HCT116 (cell line): ENCODE measurements at regions not wholly inside any gene's neighbourhood (a gene's known extent, or its start where the extent isn't known, plus 50 kb on each side); places are given as distances from the start of the nearest gene placed in this dataset.

Experiments
- ATAC-seq: fragments of 200-7000 bp; cut with Tn5 transposase; 2 replicates; pipeline ENCODE4 v1.9.1; 2020; ENCODE audit warnings: mild to moderate bottlenecking, moderate library complexity
- BruUV-seq: library from RNA; stranded (reverse); fragments of 400-500 nt; replicated peaks from 2 replicates; lab custom pipeline; 2021; lab: Mats Ljungman, UMichigan
- CTCF ChIA-PET: fragments of 300-600 bp; sonication (Branson Sonifier 250); formaldehyde crosslinking; loops from one replicate; lab custom pipeline; 2021; ENCODE audit warnings: antibody characterized with exemption; lab: Charles Lee
- POLR2A ChIA-PET: fragments of 300-600, 350-600 bp; sonication (Branson Sonifier 250); formaldehyde crosslinking; loops from one replicate; lab custom pipeline; 2021; ENCODE audit warnings: antibody characterized with exemption; lab: Charles Lee
- RAD21 ChIA-PET, 2 experiments: fragments of 300-600 bp; sonication (Branson Sonifier 250); formaldehyde crosslinking; loops; one replicate each; lab custom pipeline; 2023; ENCODE audit warnings: low total read pairs in 2 of 2; ENCODE audit not compliant: uncharacterized antibody in 2 of 2, unreplicated experiment in 2 of 2, low non-redundant PET in 1 of 2; lab: Charles Lee
- DNase-seq: peaks from one replicate; pipeline ENCODE4 v3.0.0-alpha.2; 2010; ENCODE audit warnings: low read depth, low spot score
- H2AFZ ChIP-seq: fragments of 200-600 bp; shearing (Covaris generic), sonication (generic); 2 replicates; pipeline ENCODE4 v1.6.1; 2017; ENCODE audit warnings: low read depth, mixed run types, mixed read lengths, antibody characterized with exemption, low read length; ENCODE audit not compliant: poor library complexity, severe bottlenecking
- H3K27ac ChIP-seq: 2 replicates; pipeline ENCODE4 v1.5.1; 2012; ENCODE audit warnings: low read depth, low read length
- H3K27me3 ChIP-seq: fragments of 200-600 bp; sonication (generic); 2 replicates; pipeline ENCODE4 v1.6.1; 2016; ENCODE audit warnings: mixed run types, low read length, mixed read lengths; ENCODE audit not compliant: insufficient read depth
- H3K36me3 ChIP-seq, 2 experiments: fragments of 200-500 bp in 1 of 2; fragments of 200-600 bp in 1 of 2; sonication (Bioruptor generic) in 1 of 2; sonication (generic) in 1 of 2; 2 replicates each; pipeline versions ENCODE4 v1.5.1 to v1.6.1; 2014 to 2016; ENCODE audit warnings: low read length in 2 of 2, inconsistent platforms in 1 of 2, mixed read lengths in 1 of 2, mixed run types in 1 of 2; ENCODE audit not compliant: insufficient read depth in 2 of 2, control insufficient read depth in 1 of 2
- H3K4me1 ChIP-seq, 2 experiments: fragments of 200-600 bp in 1 of 2; sonication (generic) in 1 of 2; 2 replicates each; pipeline versions ENCODE4 v1.5.1 to v1.6.1; 2012 to 2017; ENCODE audit warnings: low read length in 2 of 2, inconsistent platforms in 1 of 2, mild to moderate bottlenecking in 1 of 2, mixed read lengths in 1 of 2, mixed run types in 1 of 2, moderate library complexity in 1 of 2; ENCODE audit not compliant: insufficient read depth in 2 of 2, control insufficient read depth in 1 of 2
- H3K4me2 ChIP-seq: fragments of 200-600 bp; sonication (generic); 2 replicates; pipeline ENCODE4 v1.6.1; 2017; ENCODE audit warnings: mixed run types, low read length, mixed read lengths
- H3K4me3 ChIP-seq, 2 experiments: fragments of 200-600 bp in 1 of 2; sonication (generic) in 1 of 2; replicated peaks in 1 of 2; 2 replicates each; pipeline ENCODE4 v1.5.1; 2011 to 2016; ENCODE audit warnings: low read length in 2 of 2, control low read depth in 1 of 2, low read depth in 1 of 2, mild to moderate bottlenecking in 1 of 2, mixed read lengths in 1 of 2, mixed run types in 1 of 2
- H3K79me2 ChIP-seq: fragments of 200-600 bp; sonication (generic); 2 replicates; pipeline ENCODE4 v1.6.1; 2017; ENCODE audit warnings: mild to moderate bottlenecking, mixed run types, low read length, moderate library complexity, mixed read lengths; ENCODE audit not compliant: insufficient read depth
- H3K9ac ChIP-seq: fragments of 200-600 bp; sonication (generic); 2 replicates; pipeline ENCODE4 v1.6.1; 2016; ENCODE audit warnings: low read length, mixed read lengths
- H3K9me2 ChIP-seq: fragments of 200-600 bp; sonication (generic), shearing (Covaris generic); 2 replicates; pipeline ENCODE4 v1.6.1; 2017; ENCODE audit warnings: mixed run types, mild to moderate bottlenecking, moderate library complexity; ENCODE audit not compliant: insufficient read depth
- H3K9me3 ChIP-seq, 2 experiments: fragments of 200-500 bp in 1 of 2; fragments of 200-600 bp in 1 of 2; sonication (Bioruptor generic) in 1 of 2; sonication (generic) in 1 of 2; 2 replicates each; pipeline ENCODE4 v1.6.1; 2014 to 2017; ENCODE audit warnings: low read length in 2 of 2, mixed read lengths in 2 of 2, inconsistent platforms in 1 of 2, low read depth in 1 of 2, mild to moderate bottlenecking in 1 of 2, mixed run types in 1 of 2, moderate library complexity in 1 of 2; ENCODE audit not compliant: control insufficient read depth in 1 of 2, insufficient read depth in 1 of 2
- H4K20me1 ChIP-seq: fragments of 200-600 bp; sonication (generic), shearing (Covaris generic); 2 replicates; pipeline ENCODE4 v1.6.1; 2017; ENCODE audit warnings: mixed run types, mild to moderate bottlenecking, moderate library complexity; ENCODE audit not compliant: insufficient read depth
- ATF3 ChIP-seq: IDR thresholded peaks from 2 replicates; pipeline ENCODE4 v1.6.1; 2012
- CBX3 ChIP-seq: IDR thresholded peaks from 2 replicates; pipeline ENCODE4 v1.6.1; 2012; ENCODE audit warnings: low read depth
- EGR1 ChIP-seq: IDR thresholded peaks from 2 replicates; pipeline ENCODE4 v1.6.1; 2012; ENCODE audit warnings: low read depth
- ELF1 ChIP-seq: IDR thresholded peaks from 2 replicates; pipeline ENCODE4 v1.6.1; 2012; ENCODE audit warnings: low read depth, borderline replicate concordance
- EZH2 ChIP-seq: fragments of 200-600 bp; sonication (generic); IDR thresholded peaks from 2 replicates; pipeline ENCODE4 v1.6.1; 2017; ENCODE audit warnings: antibody characterized with exemption, mixed run types
- FOSL1 ChIP-seq: IDR thresholded peaks from 2 replicates; pipeline ENCODE4 v1.6.1; 2012; ENCODE audit warnings: low read depth
- JUND ChIP-seq: IDR thresholded peaks from 2 replicates; pipeline ENCODE4 v1.6.1; 2012
- POLR2A ChIP-seq: IDR thresholded peaks from 2 replicates; pipeline ENCODE4 v1.7.0; 2011; ENCODE audit warnings: borderline replicate concordance; ENCODE audit not compliant: insufficient read depth, insufficient read length; ENCODE audit errors: extremely low read depth
- POLR2AphosphoS5 ChIP-seq: IDR thresholded peaks from 2 replicates; pipeline ENCODE4 v1.6.1; 2011; ENCODE audit warnings: mild to moderate bottlenecking, low read depth, low read length, moderate library complexity
- RAD21 ChIP-seq: IDR thresholded peaks from 2 replicates; pipeline ENCODE4 v1.6.1; 2012; ENCODE audit warnings: low read depth, mild to moderate bottlenecking
- SIN3A ChIP-seq: IDR thresholded peaks from 2 replicates; pipeline ENCODE4 v1.6.1; 2012; ENCODE audit warnings: low read depth
- TCF7L2 ChIP-seq: IDR thresholded peaks from 2 replicates; pipeline ENCODE4 v1.7.0; 2011; ENCODE audit warnings: borderline replicate concordance, inconsistent platforms; ENCODE audit not compliant: insufficient read depth, insufficient read length; ENCODE audit errors: extremely low read depth
- YY1 ChIP-seq: IDR thresholded peaks from 2 replicates; pipeline ENCODE4 v1.6.1; 2011; ENCODE audit warnings: low read length, low read depth, moderate library complexity, mild to moderate bottlenecking; ENCODE audit not compliant: insufficient replicate concordance; ENCODE audit errors: extremely low read depth
- ZBTB33 ChIP-seq: IDR thresholded peaks from 2 replicates; pipeline ENCODE4 v1.6.1; 2011; ENCODE audit warnings: mild to moderate bottlenecking, low read length, moderate library complexity; ENCODE audit not compliant: insufficient replicate concordance; ENCODE audit errors: extremely low read depth
- ZFX ChIP-seq: fragments of 450-650 bp; IDR thresholded peaks from 2 replicates; pipeline ENCODE4 v1.6.1; 2017
- intact Hi-C: fragments of 100-400 bp; cut with micrococcal nuclease; formaldehyde crosslinking; loops from 2 replicates; pipeline ENCODE4 v1.10.0; 2022
- TF ChIP-seq, protein P1 (sequence below): IDR thresholded peaks from 2 replicates; pipeline ENCODE4 v1.6.1; 2012; ENCODE audit warnings: low read depth
- TF ChIP-seq, protein P2 (sequence below), 3 experiments: fragments of 200-600 bp in 1 of 3; sonication (generic) in 1 of 3; IDR thresholded peaks in 2 of 3; conservative IDR thresholded peaks in 1 of 3; 2 replicates each; pipeline ENCODE4 v1.5.1; 2012 to 2017; ENCODE audit warnings: low read depth in 2 of 3, low read length in 2 of 3, antibody characterized with exemption in 1 of 3, borderline replicate concordance in 1 of 3, control low read depth in 1 of 3, mild to moderate bottlenecking in 1 of 3, mixed read lengths in 1 of 3, mixed run types in 1 of 3, moderate library complexity in 1 of 3; ENCODE audit not compliant: insufficient read depth in 1 of 3

GRCh38 chr17:77498091-77498741 lies 357.4 kb downstream of the SEC14L1 start:
- intact Hi-C loops, result loop anchor here (10.0 kb wide), 1 partner anchor 243 kb away; no protein-coding TSS in a partner anchor

More at GRCh38 chr17:77498091-77498741, 357.4 kb downstream of the SEC14L1 start:
- ChIA-PET POLR2A (no interaction called here), CTCF (no interaction called here), RAD21 (no interaction called here)
- no peak for TF ChIP-seq ELF1
- TF ChIP-seq, protein P1, sequence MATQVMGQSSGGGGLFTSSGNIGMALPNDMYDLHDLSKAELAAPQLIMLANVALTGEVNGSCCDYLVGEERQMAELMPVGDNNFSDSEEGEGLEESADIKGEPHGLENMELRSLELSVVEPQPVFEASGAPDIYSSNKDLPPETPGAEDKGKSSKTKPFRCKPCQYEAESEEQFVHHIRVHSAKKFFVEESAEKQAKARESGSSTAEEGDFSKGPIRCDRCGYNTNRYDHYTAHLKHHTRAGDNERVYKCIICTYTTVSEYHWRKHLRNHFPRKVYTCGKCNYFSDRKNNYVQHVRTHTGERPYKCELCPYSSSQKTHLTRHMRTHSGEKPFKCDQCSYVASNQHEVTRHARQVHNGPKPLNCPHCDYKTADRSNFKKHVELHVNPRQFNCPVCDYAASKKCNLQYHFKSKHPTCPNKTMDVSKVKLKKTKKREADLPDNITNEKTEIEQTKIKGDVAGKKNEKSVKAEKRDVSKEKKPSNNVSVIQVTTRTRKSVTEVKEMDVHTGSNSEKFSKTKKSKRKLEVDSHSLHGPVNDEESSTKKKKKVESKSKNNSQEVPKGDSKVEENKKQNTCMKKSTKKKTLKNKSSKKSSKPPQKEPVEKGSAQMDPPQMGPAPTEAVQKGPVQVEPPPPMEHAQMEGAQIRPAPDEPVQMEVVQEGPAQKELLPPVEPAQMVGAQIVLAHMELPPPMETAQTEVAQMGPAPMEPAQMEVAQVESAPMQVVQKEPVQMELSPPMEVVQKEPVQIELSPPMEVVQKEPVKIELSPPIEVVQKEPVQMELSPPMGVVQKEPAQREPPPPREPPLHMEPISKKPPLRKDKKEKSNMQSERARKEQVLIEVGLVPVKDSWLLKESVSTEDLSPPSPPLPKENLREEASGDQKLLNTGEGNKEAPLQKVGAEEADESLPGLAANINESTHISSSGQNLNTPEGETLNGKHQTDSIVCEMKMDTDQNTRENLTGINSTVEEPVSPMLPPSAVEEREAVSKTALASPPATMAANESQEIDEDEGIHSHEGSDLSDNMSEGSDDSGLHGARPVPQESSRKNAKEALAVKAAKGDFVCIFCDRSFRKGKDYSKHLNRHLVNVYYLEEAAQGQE, result no peak
- TF ChIP-seq CBX3, result no peak
- no peak for TF ChIP-seq YY1
- no peak for TF ChIP-seq ZFX
- TF ChIP-seq EZH2, result no peak
- no peak for TF ChIP-seq ZBTB33
- no peak for TF ChIP-seq SIN3A
- TF ChIP-seq ATF3, result no peak
- TF ChIP-seq EGR1, result no peak
- TF ChIP-seq TCF7L2, result no peak
- TF ChIP-seq RAD21, result no peak
- TF ChIP-seq, protein P2, sequence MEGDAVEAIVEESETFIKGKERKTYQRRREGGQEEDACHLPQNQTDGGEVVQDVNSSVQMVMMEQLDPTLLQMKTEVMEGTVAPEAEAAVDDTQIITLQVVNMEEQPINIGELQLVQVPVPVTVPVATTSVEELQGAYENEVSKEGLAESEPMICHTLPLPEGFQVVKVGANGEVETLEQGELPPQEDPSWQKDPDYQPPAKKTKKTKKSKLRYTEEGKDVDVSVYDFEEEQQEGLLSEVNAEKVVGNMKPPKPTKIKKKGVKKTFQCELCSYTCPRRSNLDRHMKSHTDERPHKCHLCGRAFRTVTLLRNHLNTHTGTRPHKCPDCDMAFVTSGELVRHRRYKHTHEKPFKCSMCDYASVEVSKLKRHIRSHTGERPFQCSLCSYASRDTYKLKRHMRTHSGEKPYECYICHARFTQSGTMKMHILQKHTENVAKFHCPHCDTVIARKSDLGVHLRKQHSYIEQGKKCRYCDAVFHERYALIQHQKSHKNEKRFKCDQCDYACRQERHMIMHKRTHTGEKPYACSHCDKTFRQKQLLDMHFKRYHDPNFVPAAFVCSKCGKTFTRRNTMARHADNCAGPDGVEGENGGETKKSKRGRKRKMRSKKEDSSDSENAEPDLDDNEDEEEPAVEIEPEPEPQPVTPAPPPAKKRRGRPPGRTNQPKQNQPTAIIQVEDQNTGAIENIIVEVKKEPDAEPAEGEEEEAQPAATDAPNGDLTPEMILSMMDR (IDR thresholded peaks at IDR 0.05 in 2 of 3, conservative IDR thresholded peaks at IDR 0.05 in 1 of 3; ENCODE audit: borderline replicate concordance in 1 of 3, insufficient read depth in 1 of 3, low read depth in 2 of 3, low read length in 2 of 3), result no peak
- TF ChIP-seq POLR2AphosphoS5, result no peak
- no peak for TF ChIP-seq FOSL1
- no peak for TF ChIP-seq POLR2A
- TF ChIP-seq JUND, result no peak
- Histone ChIP-seq H3K79me2 (no peaks in the 10 kb centered on the region), H4K20me1 (no peaks in the 10 kb centered on the region), H3K4me1 (no peaks in the 10 kb centered on the region), H3K27me3 (no peaks in the 10 kb centered on the region), H3K36me3 (peaks cover 10 to 16% of the 10 kb centered on the region in 2 experiments; a peak in 3 of 4 replicates), H3K4me3 (no peak overlapping the region), H3K27ac (no peak overlapping the region), H3K9ac (no peak overlapping the region), H3K9me2 (no peaks in the 10 kb centered on the region), H3K4me2 (no peak overlapping the region), H2AFZ (no peak overlapping the region), H3K9me3 (no peaks in the 10 kb centered on the region)
- ATAC-seq, result no peak
- BruUV-seq, result no TSS peak
- no peak for DNase-seq
